HG03378 (cell line): ENCODE measurements at regions not wholly inside any gene's neighbourhood (a gene's known extent, or its start where the extent isn't known, plus 50 kb on each side); places are given as distances from the start of the nearest gene placed in this dataset.

Source experiments
- ATAC-seq: cut with Tn5 transposase; IDR thresholded peaks from one replicate; pipeline ENCODE4 v1.9.1; 2021; ENCODE audit warnings: mild to moderate bottlenecking, moderate library complexity; ENCODE audit not compliant: unreplicated experiment

- ATAC-seq = no peak
Observed at GRCh38 chr4:35100932-35101331, 1143.4 kb downstream of the ARAP2 start.

GRCh38 chr4:35102066-35102465 lies 1142.2 kb downstream of the ARAP2 start:
- ATAC-seq = no peak

- ATAC-seq = no peak
Observed at GRCh38 chr4:35105486-35105885, 1138.8 kb downstream of the ARAP2 start.

GRCh38 chr4:35106091-35106734 lies 1138.1 kb downstream of the ARAP2 start:
- ATAC-seq = no peak

- ATAC-seq = no peak
Observed at GRCh38 chr4:35124106-35124505, 1120.2 kb downstream of the ARAP2 start.

- no peak for ATAC-seq
Observed at GRCh38 chr4:35125995-35126712, 1118.2 kb downstream of the ARAP2 start.

GRCh38 chr4:35138449-35138848 lies 1105.9 kb downstream of the ARAP2 start:
- ATAC-seq = no peak

GRCh38 chr4:35147761-35148160 lies 1096.6 kb downstream of the ARAP2 start:
- no peak for ATAC-seq

- ATAC-seq = no peak
Observed at GRCh38 chr4:35151816-35152572, 1092.3 kb downstream of the ARAP2 start.

GRCh38 chr4:35163168-35163567 lies 1081.1 kb downstream of the ARAP2 start:
- ATAC-seq = no peak

- ATAC-seq = no peak
Observed at GRCh38 chr4:35164063-35164462, 1080.3 kb downstream of the ARAP2 start.

GRCh38 chr4:35166466-35166865 lies 1077.8 kb downstream of the ARAP2 start:
- ATAC-seq = no peak

GRCh38 chr4:35167385-35167784 lies 1076.9 kb downstream of the ARAP2 start:
- no peak for ATAC-seq

GRCh38 chr4:35175487-35175886 lies 1068.8 kb downstream of the ARAP2 start:
- no peak for ATAC-seq

- ATAC-seq = no peak
Observed at GRCh38 chr4:35175894-35176293, 1068.4 kb downstream of the ARAP2 start.

- no peak for ATAC-seq
Observed at GRCh38 chr4:35182451-35182850, 1061.9 kb downstream of the ARAP2 start.

GRCh38 chr4:35189988-35190613 lies 1054.2 kb downstream of the ARAP2 start:
- ATAC-seq = no peak

GRCh38 chr4:35201403-35201802 lies 1042.9 kb downstream of the ARAP2 start:
- no peak for ATAC-seq

GRCh38 chr4:35216636-35217035 lies 1027.7 kb downstream of the ARAP2 start:
- no peak for ATAC-seq

GRCh38 chr4:35217331-35217730 lies 1027.0 kb downstream of the ARAP2 start:
- ATAC-seq = no peak

- no peak for ATAC-seq
Observed at GRCh38 chr4:35228313-35228712, 1016.0 kb downstream of the ARAP2 start.
